Hematopoietic multipotent progenitor cell (in vitro differentiated cells): ENCODE measurements at regions not wholly inside any gene's neighbourhood (a gene's known extent, or its start where the extent isn't known, plus 50 kb on each side); places are given as distances from the start of the nearest gene placed in this dataset.

Experiments
- DNase-seq, 3 donors: peaks; one replicate each; pipeline ENCODE4 v3.0.0-alpha.2; 2011 to 2015; ENCODE audit warnings: low read depth in 2 of 3, low spot score in 2 of 3

GRCh38 chr13:88068975-88069374 is 397.8 kb downstream of the SLITRK5 start:
- DNase-seq, result peak in 2 of 3 donors; percentile 3

- no peak for DNase-seq
Observed at GRCh38 chr13:88071371-88071770, 400.2 kb downstream of the SLITRK5 start.

- DNase-seq, result no peak
Observed at GRCh38 chr13:88074794-88075510, 403.8 kb downstream of the SLITRK5 start.

- DNase-seq, result no peak
Observed at GRCh38 chr13:88085036-88085435, 413.9 kb downstream of the SLITRK5 start.

- no peak for DNase-seq
Observed at GRCh38 chr13:88086577-88086976, 415.4 kb downstream of the SLITRK5 start.

- peak in 1 of 3 donors; percentile 57 for DNase-seq
Observed at GRCh38 chr13:88097541-88097940, 426.4 kb downstream of the SLITRK5 start.

- no peak for DNase-seq
Observed at GRCh38 chr13:88103824-88104223, 432.7 kb downstream of the SLITRK5 start.

GRCh38 chr13:88104576-88104975 is 433.4 kb downstream of the SLITRK5 start:
- DNase-seq, result no peak

- DNase-seq, result peak in 1 of 3 donors; percentile 41
Observed at GRCh38 chr13:88107570-88107969, 436.4 kb downstream of the SLITRK5 start.

GRCh38 chr13:88112526-88112925 is 441.4 kb downstream of the SLITRK5 start:
- peak in 1 of 3 donors; percentile 46 for DNase-seq

- no peak for DNase-seq
Observed at GRCh38 chr13:88115976-88116375, 444.8 kb downstream of the SLITRK5 start.

- no peak for DNase-seq
Observed at GRCh38 chr13:88118952-88119351, 447.8 kb downstream of the SLITRK5 start.

- DNase-seq, result no peak
Observed at GRCh38 chr13:88124142-88124541, 453.0 kb downstream of the SLITRK5 start.

- DNase-seq, result no peak
Observed at GRCh38 chr13:88125055-88125454, 453.9 kb downstream of the SLITRK5 start.

GRCh38 chr13:88136098-88136790 is 465.1 kb downstream of the SLITRK5 start:
- no peak for DNase-seq

GRCh38 chr13:88142653-88143052 is 471.5 kb downstream of the SLITRK5 start:
- DNase-seq, result no peak

GRCh38 chr13:88144580-88144979 is 473.4 kb downstream of the SLITRK5 start:
- DNase-seq, result no peak

GRCh38 chr13:88153353-88153752 is 482.2 kb downstream of the SLITRK5 start:
- DNase-seq, result no peak

GRCh38 chr13:88154001-88154400 is 482.8 kb downstream of the SLITRK5 start:
- DNase-seq, result no peak

GRCh38 chr13:88162076-88162702 is 491.0 kb downstream of the SLITRK5 start:
- no peak for DNase-seq

GRCh38 chr13:88176231-88176630 is 505.1 kb downstream of the SLITRK5 start:
- DNase-seq, result no peak

- no peak for DNase-seq
Observed at GRCh38 chr13:88183440-88183839, 512.3 kb downstream of the SLITRK5 start.
